DMS79 treated with DMSO at 0.1 percent for 48 hours (cell line): ENCODE measurements at regions not wholly inside any gene's neighbourhood (a gene's known extent, or its start where the extent isn't known, plus 50 kb on each side); places are given as distances from the start of the nearest gene placed in this dataset.

Experiments
- DNase-seq: peaks from one replicate; lab custom pipeline; 2025; lab: John Stamatoyannopoulos, UW

- no peak for DNase-seq
Observed at GRCh38 chr6:137434640-137435039, 59.6 kb downstream of the OLIG3 start.

GRCh38 chr6:137432054-137432611, 62.1 kb downstream of the OLIG3 start:
- no peak for DNase-seq

- DNase-seq, result no peak
Observed at GRCh38 chr6:137430954-137431353, 63.2 kb downstream of the OLIG3 start.

DNA sequence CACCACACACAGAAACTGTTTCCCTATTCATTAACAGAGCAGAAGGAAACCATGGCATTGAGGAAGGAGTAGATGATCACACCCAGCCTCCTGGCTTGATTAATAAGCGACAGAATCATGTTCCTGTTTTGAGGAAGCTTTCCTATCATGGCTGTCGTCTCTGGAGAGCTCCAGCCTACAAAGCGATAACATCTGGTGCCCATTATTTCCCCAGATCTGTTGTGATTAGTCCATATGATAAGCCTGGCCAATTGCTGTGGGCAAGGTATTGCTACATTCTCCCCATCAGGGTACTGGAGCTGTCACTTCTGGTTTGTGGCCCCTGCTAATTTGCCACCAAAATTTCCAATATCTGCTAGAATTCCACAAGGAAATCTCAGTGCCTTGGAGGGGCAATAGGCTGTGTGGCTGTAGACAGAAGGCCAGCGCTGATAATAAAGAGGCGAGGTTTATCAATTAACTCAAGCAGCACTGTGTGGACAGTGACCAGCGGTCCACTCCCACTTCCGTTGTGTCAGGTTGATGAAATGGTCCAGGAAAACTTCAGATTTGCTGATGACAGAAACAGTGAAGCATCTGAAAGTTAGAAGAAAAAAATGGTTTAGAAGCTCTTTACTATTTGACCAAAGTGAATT, 66.4 kb downstream of the OLIG3 start:
- no peak for DNase-seq

- no peak for DNase-seq
Observed at GRCh38 chr6:137426007-137426689, 68.0 kb downstream of the OLIG3 start.

DNA sequence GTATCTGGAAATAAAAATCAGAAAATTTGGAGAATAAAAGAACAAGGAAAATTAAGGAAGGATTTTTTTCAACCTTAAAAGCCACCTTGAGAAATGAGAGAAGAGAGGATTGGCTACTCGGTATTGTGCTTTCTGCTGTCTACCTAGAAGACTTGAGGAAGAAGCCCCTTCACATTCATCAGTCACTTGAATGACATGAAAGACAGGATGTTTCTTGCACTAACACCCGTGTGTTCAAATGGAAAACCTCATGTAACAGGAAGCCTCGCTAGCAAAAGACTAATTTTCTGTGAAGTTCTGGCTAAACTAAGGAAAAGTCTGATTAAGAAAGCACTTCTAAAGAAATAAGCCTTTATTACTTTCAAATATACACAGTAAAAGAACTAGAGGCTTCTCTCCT, 69.9 kb downstream of the OLIG3 start:
- no peak for DNase-seq

DNA sequence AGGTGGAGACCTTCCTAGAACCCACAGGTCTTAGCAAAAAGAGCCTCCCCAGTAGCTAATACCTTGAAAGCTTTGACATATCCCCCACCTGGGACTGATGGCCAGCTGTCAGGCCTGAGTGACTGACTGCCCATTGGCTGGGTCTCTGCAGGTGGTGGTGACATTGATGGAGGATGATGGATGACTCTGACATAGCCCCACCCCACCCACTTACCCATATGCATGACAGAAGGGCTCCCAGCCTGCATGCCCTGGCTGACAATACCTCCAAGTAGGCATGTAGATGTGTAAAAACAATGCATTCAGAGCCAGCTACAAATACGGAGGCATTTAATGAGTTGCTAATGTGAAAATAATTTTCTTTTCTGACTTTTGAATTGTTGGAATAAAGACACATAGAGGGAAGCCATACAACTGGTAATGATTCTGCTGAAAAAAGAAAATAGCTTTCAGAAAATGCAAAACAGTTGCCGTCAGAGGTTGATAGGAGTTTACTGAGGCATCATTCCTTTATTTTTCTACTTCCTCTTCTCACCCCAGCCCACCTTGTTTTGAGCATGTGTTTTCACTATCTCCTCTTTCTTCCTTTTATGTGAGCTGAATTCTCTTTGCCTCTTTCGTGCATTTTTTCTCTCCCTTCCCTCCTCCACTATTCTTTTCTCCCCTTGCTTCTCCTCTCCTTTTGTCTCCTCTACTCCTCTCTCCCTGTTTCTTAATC, 70.6 kb downstream of the OLIG3 start:
- DNase-seq, result no peak

DNA sequence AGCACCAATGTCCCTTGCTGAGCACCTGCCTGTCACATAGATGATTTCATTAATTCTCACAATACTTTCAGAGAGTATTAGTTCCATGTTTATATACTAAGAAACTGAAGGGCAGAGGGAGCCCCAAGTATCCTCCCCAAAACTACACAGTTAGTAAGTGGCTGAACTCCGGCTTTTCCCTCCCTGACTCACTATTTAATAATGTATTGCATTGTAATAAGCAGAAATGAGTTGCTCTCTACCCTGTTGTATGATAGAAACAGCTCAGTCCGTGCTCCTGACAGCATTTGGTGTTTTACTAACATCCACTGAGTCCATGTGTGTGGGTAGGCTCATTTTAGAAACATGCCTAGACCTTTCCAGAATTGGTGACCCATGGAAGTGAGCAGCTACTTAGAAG, 76.8 kb downstream of the OLIG3 start:
- no peak for DNase-seq

DNA sequence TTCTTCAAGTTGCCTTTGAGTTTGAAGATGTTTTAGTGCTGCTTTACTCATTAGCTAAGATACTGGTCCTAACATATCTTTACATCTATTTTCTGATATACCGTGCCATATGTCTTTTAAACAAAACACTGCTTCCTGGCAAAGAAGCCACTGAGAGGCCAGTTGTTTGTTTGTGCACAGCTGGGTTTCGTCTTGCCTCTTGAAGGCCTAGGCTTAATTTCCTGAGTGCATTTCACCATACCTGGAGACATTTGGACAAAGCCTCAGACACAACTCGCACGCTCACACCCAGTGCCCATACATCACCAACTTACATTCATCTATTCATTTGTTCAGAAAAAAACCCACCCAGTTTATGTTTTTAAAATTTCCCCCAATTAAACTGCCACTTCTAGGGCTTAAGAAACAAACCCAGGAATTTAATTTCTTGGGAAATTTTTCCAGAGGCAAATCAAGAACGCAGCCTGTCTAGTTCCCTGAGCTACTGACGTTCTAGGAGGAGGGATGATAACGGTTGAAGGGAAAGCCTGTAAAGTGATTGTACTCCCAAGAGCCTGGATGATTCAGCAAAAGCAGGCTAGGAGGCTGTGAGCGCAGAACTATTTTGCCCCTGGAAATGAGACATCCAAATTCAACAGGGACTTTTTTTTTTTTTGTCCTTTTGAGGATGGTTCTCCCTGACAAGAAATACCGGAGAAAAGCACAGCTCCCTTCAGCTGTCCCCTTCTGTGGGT, 77.7 kb downstream of the OLIG3 start:
- no peak for DNase-seq

- DNase-seq, result no peak
Observed at GRCh38 chr6:137415834-137416190, 78.4 kb downstream of the OLIG3 start.

DNA sequence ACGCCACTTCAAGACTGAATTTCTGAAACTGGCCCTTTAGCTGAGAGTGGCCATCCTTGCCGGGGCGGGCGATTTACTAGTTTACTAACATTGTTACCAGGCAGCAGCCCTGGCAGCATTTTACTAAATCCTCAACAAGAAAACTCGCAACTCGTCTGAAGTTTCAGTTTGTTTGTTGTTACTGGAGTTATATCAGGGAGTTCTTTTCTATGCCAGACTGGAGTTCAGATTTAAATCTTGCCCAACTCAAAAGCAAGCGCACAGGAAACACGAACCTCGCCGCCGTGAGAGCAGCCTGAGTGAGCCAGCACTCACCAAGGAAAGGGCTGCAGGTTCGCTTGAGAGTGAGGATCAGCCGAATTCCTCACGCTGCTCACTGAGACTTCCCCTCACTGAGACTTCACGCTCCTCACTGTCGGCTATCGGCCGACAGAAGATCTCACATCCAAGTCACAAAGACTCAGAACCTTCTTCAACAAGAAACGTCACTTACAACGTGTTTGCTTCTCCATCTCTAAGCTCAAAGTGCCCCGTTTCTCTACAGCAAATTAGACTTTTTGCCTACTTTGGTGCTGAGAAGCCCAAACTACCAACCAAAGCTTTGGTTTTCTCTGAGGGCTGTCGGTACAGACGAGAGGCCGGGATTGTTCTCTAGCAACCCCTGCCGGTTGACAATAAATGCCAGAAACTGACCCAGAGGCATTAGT, 78.9 kb downstream of the OLIG3 start:
- DNase-seq, result no peak

DNA sequence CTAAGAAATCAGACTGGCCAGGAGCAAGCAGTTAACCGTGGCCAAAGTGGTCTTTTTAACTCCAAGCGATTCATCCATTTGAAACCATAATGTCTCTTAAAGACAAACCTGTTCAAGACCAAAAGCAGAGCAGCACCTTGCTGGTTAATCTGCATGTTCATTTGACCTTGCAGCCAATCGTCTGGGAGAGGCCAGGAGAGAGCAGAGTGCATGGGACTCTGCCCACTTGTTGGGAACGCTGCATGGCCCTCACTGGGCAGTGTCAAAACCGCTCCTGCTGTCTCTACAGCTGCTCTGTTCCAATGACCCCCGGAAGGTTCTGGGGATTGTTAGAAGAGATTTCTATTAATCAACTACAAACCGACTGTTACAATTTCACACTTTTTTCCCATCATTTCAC, 79.6 kb downstream of the OLIG3 start:
- DNase-seq, result no peak

DNA sequence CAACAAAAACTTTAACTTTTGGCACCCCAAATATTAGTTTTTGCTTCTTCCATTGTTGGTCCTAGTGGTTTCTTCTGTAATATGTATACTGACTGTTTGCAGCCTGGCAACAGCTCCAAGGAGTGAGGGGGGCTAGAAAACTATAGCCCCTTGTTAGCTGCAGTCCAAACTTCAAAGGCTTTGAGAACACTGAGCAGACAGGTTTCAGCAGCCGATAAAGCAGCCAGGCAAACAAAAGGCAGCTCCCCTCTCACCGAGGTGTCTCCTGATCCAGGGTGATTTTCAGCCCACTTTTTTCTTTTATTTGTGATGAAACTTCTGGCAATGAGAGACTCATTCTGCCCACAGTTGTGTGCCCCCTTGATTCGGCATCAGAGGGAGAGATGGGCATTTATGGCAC, 80.7 kb downstream of the OLIG3 start:
- DNase-seq, result no peak

DNA sequence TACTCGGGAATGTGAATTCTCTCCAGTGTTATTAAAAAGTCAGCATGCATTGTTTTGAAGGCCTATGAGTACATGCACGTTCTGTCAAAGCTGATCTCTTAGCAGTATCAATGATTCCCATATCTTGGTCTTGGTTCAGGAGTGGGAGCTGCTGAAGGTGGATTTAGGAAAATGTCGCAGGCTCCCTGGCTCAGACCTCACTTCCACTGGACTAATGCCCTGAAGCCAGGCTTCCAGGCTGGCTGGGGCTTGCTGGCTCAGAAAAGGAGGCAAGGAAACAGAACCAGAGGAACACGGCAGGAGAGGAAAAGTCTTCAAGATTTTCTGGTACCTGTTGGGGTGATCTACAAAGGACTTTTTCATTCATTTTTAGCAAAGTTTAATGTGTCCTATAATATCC, 81.6 kb downstream of the OLIG3 start:
- no peak for DNase-seq

DNA sequence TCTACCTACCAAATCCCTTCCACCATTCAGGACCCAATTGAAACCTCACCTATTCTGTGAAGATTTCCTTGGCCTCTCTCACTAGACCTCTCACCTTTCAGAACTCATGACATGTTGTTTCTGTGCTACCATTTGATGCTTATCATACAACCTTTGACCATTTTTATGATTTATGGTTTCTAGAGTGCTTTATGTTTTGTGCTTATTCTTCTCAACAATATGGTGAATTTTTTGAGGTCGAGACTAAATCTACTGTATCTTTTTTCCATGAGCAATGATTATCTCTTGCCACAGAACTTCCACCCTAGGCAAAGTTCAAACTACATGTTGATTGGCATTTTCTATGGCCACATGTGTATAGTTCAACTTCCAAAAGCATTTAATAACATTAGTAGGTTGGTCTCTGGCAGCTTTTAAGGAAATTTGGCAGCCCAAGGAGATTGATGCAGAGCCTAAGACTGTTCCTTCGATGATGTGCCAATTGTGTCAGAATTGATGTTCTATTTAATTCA, 84.9 kb downstream of the OLIG3 start:
- no peak for DNase-seq

DNA sequence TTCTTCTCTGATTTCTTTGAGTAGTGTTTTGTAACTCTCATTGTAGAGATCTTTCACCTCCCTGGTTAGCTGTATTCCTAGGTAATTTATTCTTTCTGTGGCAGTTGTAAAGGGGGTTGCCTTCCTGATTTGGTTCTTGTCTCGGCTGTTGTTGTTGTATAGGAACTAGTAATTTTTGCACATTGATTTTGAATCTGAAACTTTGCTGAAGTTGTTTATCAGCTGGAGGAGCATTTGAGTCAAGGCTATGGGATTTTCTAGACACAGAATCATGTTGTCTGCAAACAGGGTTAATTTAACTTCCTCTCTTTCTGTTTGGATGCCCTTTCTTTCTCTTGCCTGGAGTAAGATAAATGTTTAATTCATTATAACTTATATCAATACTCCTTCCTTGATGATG, 86.4 kb downstream of the OLIG3 start:
- DNase-seq, result no peak

- no peak for DNase-seq
Observed at GRCh38 chr6:137405806-137406205, 88.4 kb downstream of the OLIG3 start.

GRCh38 chr6:137403855-137404254, 90.3 kb downstream of the OLIG3 start:
- no peak for DNase-seq

- DNase-seq, result no peak
Observed at GRCh38 chr6:137403443-137403842, 90.8 kb downstream of the OLIG3 start.

DNA sequence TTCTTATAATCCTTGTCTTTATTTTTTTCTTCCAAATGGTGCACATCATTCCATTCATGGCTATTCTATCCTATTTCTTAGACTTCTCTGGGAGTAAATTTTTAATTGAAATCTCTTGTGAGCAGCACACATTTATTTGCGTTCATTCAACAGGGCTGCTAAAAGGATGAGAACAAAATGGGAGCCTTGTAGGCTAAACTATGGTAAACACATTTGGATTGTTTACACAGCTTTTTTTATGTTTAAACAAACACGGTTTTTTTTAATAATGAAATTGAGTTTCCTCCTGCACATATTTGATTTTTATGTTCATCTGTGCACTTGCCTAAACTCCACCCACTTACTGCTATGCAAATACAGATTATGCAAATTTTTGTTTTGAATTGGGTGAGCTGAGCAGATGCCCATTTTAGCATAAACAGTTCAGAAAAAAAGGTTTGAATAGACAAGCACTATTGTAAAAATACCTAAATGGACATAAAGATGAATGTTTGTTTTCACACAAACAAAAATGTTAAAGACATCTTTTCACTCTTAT, 92.0 kb downstream of the OLIG3 start:
- no peak for DNase-seq

- DNase-seq, result no peak
Observed at GRCh38 chr6:137401088-137401487, 93.1 kb downstream of the OLIG3 start.
